ENCODE measurements at regions not wholly inside any gene's neighbourhood (a gene's known extent, or its start where the extent isn't known, plus 50 kb on each side); places are given as distances from the start of the nearest gene placed in this dataset.

- H3K27ac ChIP-seq (ENCODE audit: insufficient read length, low read depth, low read length): no peak overlapping the region
- Mint-ChIP-seq H3K27ac (no peak overlapping the region), H3K4me1 (peaks cover 0 to 4% of the 10 kb centered on the region in 2 experiments; a peak in 1 of 4 replicates), H3K9me3 (no peaks in the 10 kb centered on the region), H3K36me3 (ENCODE audit: insufficient read depth in 1 of 3, low read depth in 3 of 3) (no peaks in the 10 kb centered on the region), H3K27me3 (ENCODE audit: low read depth) (no peaks in the 10 kb centered on the region), H3K4me3 (no peak overlapping the region)
- WGBS (ENCODE audit: extremely low coverage, insufficient read length, low lambda C conversion rate): no CpG with 5 or more reads among the region's 2 CpGs
- H3K4me1 ChIP-seq (ENCODE audit: insufficient read depth, low read length): no peaks in the 10 kb centered on the region
- no peak for DNase-seq
- H4K5ac ChIP-seq (ENCODE audit: insufficient read length, low read depth, low read length): no peak overlapping the region
- TF ChIP-seq, protein P1, sequence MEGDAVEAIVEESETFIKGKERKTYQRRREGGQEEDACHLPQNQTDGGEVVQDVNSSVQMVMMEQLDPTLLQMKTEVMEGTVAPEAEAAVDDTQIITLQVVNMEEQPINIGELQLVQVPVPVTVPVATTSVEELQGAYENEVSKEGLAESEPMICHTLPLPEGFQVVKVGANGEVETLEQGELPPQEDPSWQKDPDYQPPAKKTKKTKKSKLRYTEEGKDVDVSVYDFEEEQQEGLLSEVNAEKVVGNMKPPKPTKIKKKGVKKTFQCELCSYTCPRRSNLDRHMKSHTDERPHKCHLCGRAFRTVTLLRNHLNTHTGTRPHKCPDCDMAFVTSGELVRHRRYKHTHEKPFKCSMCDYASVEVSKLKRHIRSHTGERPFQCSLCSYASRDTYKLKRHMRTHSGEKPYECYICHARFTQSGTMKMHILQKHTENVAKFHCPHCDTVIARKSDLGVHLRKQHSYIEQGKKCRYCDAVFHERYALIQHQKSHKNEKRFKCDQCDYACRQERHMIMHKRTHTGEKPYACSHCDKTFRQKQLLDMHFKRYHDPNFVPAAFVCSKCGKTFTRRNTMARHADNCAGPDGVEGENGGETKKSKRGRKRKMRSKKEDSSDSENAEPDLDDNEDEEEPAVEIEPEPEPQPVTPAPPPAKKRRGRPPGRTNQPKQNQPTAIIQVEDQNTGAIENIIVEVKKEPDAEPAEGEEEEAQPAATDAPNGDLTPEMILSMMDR (conservative IDR thresholded peaks at IDR 0.05): no peak
- H2AK5ac ChIP-seq (ENCODE audit: insufficient read length, low read length): no peak overlapping the region
- H3K27me3 ChIP-seq (ENCODE audit: insufficient read depth, low read length): no peaks in the 10 kb centered on the region
- H2AFZ ChIP-seq (ENCODE audit: low read length): no peak overlapping the region
- no peak overlapping the region for H3K9ac ChIP-seq (ENCODE audit: extremely low read depth, insufficient read length, low read length)
- no peak overlapping the region for H2BK15ac ChIP-seq (ENCODE audit: low read depth, low read length)
- H4K8ac ChIP-seq (replicated peaks; ENCODE audit: insufficient read length, low read depth, low read length): no peak overlapping the region
- no peak overlapping the region for H4K91ac ChIP-seq (ENCODE audit: insufficient read length, low read depth, low read length)
- no peak overlapping the region for H2BK5ac ChIP-seq (ENCODE audit: insufficient read length, low read length)
- no peak overlapping the region for H3K14ac ChIP-seq (ENCODE audit: insufficient read depth, low read length)
- H3K4me2 ChIP-seq (ENCODE audit: insufficient read depth, insufficient read length, low read length): no peak overlapping the region
- H3K4ac ChIP-seq (ENCODE audit: low read depth, low read length): no peak overlapping the region
- no peaks in the 10 kb centered on the region for H4K20me1 ChIP-seq (ENCODE audit: control insufficient read depth, insufficient read depth, insufficient read length)
- H3K79me2 ChIP-seq (ENCODE audit: insufficient read depth, low read length): no peaks in the 10 kb centered on the region
- no peak overlapping the region for H3K18ac ChIP-seq (ENCODE audit: insufficient read length, low read depth, low read length)
- H3T11ph ChIP-seq (ENCODE audit: low read length): no peak overlapping the region
- no peaks in the 10 kb centered on the region for H3K23me2 ChIP-seq (ENCODE audit: insufficient read length, low read depth, low read length, poor library complexity, severe bottlenecking)
- H3K56ac ChIP-seq (ENCODE audit: insufficient read length, low read depth, low read length): no peak overlapping the region
- no peak overlapping the region for H3K23ac ChIP-seq (ENCODE audit: insufficient read length, low read depth, low read length)
- H2BK20ac ChIP-seq (ENCODE audit: low read depth, low read length, poor library complexity, severe bottlenecking): no peak overlapping the region
- no peak overlapping the region for H2BK12ac ChIP-seq (ENCODE audit: insufficient read length, low read depth, low read length)
- no peaks in the 10 kb centered on the region for H3K79me1 ChIP-seq (ENCODE audit: insufficient read depth, low read depth, low read length, poor library complexity, severe bottlenecking)
- H2BK120ac ChIP-seq (ENCODE audit: low read depth, low read length, poor library complexity, severe bottlenecking): no peak overlapping the region
- no peaks in the 10 kb centered on the region for H3K9me3 ChIP-seq (ENCODE audit: control insufficient read depth, low read depth, low read length)
These were observed 177.9 kb upstream of the DUSP10 start for GRCh38 chr1:221919743-221920142.
